ENCODE measurements at regions not wholly inside any gene's neighbourhood (a gene's known extent, or its start where the extent isn't known, plus 50 kb on each side); places are given as distances from the start of the nearest gene placed in this dataset.

DNA sequence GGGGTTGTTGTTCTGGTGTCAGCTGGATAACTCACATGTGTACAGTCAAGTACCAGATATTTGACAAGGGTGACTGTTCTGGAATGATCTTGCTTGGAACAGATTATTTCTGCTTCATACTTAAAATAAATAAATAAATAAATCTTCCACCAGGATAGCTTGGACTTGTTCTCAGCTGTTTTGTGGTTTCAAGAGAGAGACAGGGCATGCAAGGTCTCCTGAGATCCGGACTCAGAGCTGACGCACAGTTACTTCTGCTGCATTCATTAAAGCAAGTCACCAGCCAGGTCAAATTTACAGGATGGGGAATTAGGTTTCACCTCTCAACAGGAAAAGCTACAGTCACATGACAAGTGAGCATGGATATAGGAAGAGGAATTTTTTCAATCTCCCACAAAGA is 285.0 kb upstream of the SPTLC3 start:
- H3K9ac ChIP-seq (ENCODE audit: control insufficient read depth, extremely low read depth, insufficient read depth, low read length): no peak overlapping the region
- H3K4me2 ChIP-seq (ENCODE audit: control insufficient read depth, extremely low read depth, insufficient read depth, low read depth, low read length): no peak overlapping the region
- H3K36me3 ChIP-seq (ENCODE audit: control insufficient read depth in 2 of 2, extremely low read depth in 1 of 2, insufficient read depth in 2 of 2, low read length in 2 of 2): no peaks in the 10 kb centered on the region
- dilution Hi-C loops (cut with MboI; ENCODE audit: extremely low pct_ligation_motif_present, low sequenced_read_pairs): no loop called here
- no peak for DNase-seq (ENCODE audit: low read depth, low spot score)
- FAIRE-seq: no peak
- H2AFZ ChIP-seq (ENCODE audit: control insufficient read depth, low read length): no peak overlapping the region
- no peaks in the 10 kb centered on the region for H4K20me1 ChIP-seq (ENCODE audit: control insufficient read depth, extremely low read depth, insufficient read depth, low read length)
- H3K27me3 ChIP-seq (ENCODE audit: control insufficient read depth, extremely low read depth, insufficient read depth, low read length): no peaks in the 10 kb centered on the region
- H3K4me1 ChIP-seq (ENCODE audit: control insufficient read depth, extremely low read depth, insufficient read depth, low read length): no peaks in the 10 kb centered on the region
- H3K27ac ChIP-seq (ENCODE audit: control insufficient read depth, insufficient read depth, low read length): no peak overlapping the region
- TF ChIP-seq, protein P1, sequence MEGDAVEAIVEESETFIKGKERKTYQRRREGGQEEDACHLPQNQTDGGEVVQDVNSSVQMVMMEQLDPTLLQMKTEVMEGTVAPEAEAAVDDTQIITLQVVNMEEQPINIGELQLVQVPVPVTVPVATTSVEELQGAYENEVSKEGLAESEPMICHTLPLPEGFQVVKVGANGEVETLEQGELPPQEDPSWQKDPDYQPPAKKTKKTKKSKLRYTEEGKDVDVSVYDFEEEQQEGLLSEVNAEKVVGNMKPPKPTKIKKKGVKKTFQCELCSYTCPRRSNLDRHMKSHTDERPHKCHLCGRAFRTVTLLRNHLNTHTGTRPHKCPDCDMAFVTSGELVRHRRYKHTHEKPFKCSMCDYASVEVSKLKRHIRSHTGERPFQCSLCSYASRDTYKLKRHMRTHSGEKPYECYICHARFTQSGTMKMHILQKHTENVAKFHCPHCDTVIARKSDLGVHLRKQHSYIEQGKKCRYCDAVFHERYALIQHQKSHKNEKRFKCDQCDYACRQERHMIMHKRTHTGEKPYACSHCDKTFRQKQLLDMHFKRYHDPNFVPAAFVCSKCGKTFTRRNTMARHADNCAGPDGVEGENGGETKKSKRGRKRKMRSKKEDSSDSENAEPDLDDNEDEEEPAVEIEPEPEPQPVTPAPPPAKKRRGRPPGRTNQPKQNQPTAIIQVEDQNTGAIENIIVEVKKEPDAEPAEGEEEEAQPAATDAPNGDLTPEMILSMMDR (optimal IDR thresholded peaks at IDR 0.05 in 1 of 3, IDR thresholded peaks at IDR 0.05 in 1 of 3, conservative IDR thresholded peaks at IDR 0.05 in 1 of 3; ENCODE audit: extremely low read depth in 1 of 3, insufficient read depth in 2 of 3, low read length in 3 of 3): no peak
- TF ChIP-seq EZH2 (IDR thresholded peaks at IDR 0.05; ENCODE audit: low read length): no peak
- H3K4me3 ChIP-seq (ENCODE audit: control insufficient read depth in 2 of 3, extremely low read depth in 1 of 3, insufficient read depth in 2 of 3, low read depth in 1 of 3, low read length in 3 of 3): no peak overlapping the region
- no peaks in the 10 kb centered on the region for H3K9me3 ChIP-seq (ENCODE audit: control insufficient read depth, low read depth, low read length)
- no peaks in the 10 kb centered on the region for H3K9me1 ChIP-seq (ENCODE audit: control insufficient read depth, extremely low read depth, insufficient read depth, low read length)
- no peaks in the 10 kb centered on the region for H3K79me2 ChIP-seq (ENCODE audit: control insufficient read depth, insufficient read depth, low read length)

DNA sequence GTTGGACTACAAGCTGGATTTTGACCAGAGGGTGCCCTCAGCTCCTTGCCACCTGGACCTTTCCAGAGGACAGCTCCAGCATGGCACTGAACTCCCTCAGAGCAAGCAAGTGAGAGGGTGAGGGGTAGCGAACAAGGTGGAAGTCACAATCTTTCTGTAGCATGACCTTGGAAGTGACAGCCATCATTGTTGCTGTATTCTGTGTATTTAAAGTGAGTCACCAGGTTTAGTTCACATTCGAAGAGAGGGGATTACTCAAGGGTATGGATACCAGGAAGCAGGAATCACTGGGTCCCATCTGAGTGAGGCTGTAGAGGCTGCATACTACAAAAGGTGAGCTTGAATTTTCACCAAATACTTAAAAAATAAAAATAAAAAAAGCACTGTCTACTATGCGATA is 280.0 kb upstream of the SPTLC3 start:
- DNase-seq (ENCODE audit: low read depth, low spot score): no peak
- H4K20me1 ChIP-seq (ENCODE audit: control insufficient read depth, extremely low read depth, insufficient read depth, low read length): no peaks in the 10 kb centered on the region
- H3K27ac ChIP-seq (ENCODE audit: control insufficient read depth, insufficient read depth, low read length): no peak overlapping the region
- H3K9me3 ChIP-seq (ENCODE audit: control insufficient read depth, low read depth, low read length): no peaks in the 10 kb centered on the region
- no peak overlapping the region for H3K9ac ChIP-seq (ENCODE audit: control insufficient read depth, extremely low read depth, insufficient read depth, low read length)
- H3K27me3 ChIP-seq (ENCODE audit: control insufficient read depth, extremely low read depth, insufficient read depth, low read length): no peaks in the 10 kb centered on the region
- no peaks in the 10 kb centered on the region for H3K79me2 ChIP-seq (ENCODE audit: control insufficient read depth, insufficient read depth, low read length)
- dilution Hi-C loops (cut with MboI; ENCODE audit: extremely low pct_ligation_motif_present, low sequenced_read_pairs): no loop called here
- H3K36me3 ChIP-seq (ENCODE audit: control insufficient read depth in 2 of 2, extremely low read depth in 1 of 2, insufficient read depth in 2 of 2, low read length in 2 of 2): no peaks in the 10 kb centered on the region
- no peaks in the 10 kb centered on the region for H3K9me1 ChIP-seq (ENCODE audit: control insufficient read depth, extremely low read depth, insufficient read depth, low read length)
- TF ChIP-seq EZH2 (IDR thresholded peaks at IDR 0.05; ENCODE audit: low read length): no peak
- TF ChIP-seq, protein P1 (optimal IDR thresholded peaks at IDR 0.05 in 1 of 3, IDR thresholded peaks at IDR 0.05 in 1 of 3, conservative IDR thresholded peaks at IDR 0.05 in 1 of 3; ENCODE audit: extremely low read depth in 1 of 3, insufficient read depth in 2 of 3, low read length in 3 of 3): no peak
- H3K4me1 ChIP-seq (ENCODE audit: control insufficient read depth, extremely low read depth, insufficient read depth, low read length): no peaks in the 10 kb centered on the region
- H3K4me2 ChIP-seq (ENCODE audit: control insufficient read depth, extremely low read depth, insufficient read depth, low read depth, low read length): no peak overlapping the region
- no peak overlapping the region for H2AFZ ChIP-seq (ENCODE audit: control insufficient read depth, low read length)
- H3K4me3 ChIP-seq (ENCODE audit: control insufficient read depth in 2 of 3, extremely low read depth in 1 of 3, insufficient read depth in 2 of 3, low read depth in 1 of 3, low read length in 3 of 3): no peak overlapping the region
- no peak for FAIRE-seq
